B cell (primary cell): ENCODE measurements at regions not wholly inside any gene's neighbourhood (a gene's known extent, or its start where the extent isn't known, plus 50 kb on each side); places are given as distances from the start of the nearest gene placed in this dataset.

Source experiments
- CTCF ChIP-seq: fragments of 200-600 bp; IDR thresholded peaks from one replicate; pipeline ENCODE4 v1.8.0; 2022; ENCODE audit warnings: antibody characterized with exemption, mild to moderate bottlenecking
- EZH2 ChIP-seq: IDR thresholded peaks from 2 replicates; pipeline ENCODE4 v1.6.1; 2012; ENCODE audit warnings: borderline replicate concordance, low read depth, mild to moderate bottlenecking, moderate library complexity, low read length; ENCODE audit not compliant: insufficient read depth, poor library complexity, severe bottlenecking

GRCh38 chr5:74334762-74335384, 305.7 kb downstream of the ENC1 start:
- no peak for TF ChIP-seq CTCF
- no peak for TF ChIP-seq EZH2
